Skin of body (tissue), 1 donor: ENCODE measurements at regions not wholly inside any gene's neighbourhood (a gene's known extent, or its start where the extent isn't known, plus 50 kb on each side); places are given as distances from the start of the nearest gene placed in this dataset.
"Not testable (repeated sequence)": the region's sequence is repeated elsewhere in the genome, so short reads cannot be mapped to it uniquely, and the experiment has no call there.

Experiments
- DNase-seq: peaks from one replicate; lab custom pipeline; 2025; lab: John Stamatoyannopoulos, UW

DNA sequence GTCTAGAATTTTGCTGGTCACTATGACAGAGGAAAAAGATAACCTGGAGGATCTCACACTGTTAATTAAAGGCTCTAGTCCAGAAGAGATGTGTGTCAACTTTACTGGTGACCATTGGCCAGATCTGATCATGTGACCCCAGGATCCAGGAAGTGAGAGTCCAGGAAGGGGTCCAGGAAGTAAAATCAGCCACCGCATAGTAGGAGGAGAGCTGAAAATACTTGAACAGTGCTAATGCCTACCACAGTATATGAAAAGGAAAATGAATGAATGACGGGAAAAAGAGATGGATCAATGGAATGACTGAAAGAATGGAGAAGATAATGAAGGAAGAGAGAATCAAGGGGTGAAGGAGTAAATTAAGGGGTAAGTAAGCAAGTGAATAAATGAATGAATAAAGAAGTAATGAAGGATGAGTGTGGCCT is 415.3 kb downstream of the RPS24 start:
- no peak for DNase-seq

DNA sequence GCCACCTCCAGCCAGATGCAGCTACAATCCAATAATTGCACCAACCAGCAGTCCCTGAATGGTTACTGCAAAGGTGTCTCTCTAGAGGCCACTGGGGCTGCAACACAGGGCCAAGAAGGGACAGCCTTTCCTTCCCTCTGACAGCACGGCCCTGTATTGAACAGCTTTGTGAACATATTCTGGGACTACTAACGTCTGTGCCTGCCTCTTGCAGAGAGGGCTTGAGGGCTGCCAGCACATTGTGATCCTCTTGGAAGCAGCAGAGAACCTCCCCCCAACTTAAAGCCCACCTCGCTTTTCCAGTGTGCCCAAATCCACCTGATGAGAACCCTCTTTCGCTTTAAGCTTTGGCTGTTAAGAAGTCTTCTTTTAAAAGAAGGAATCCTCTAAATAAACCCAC is 415.9 kb downstream of the RPS24 start:
- DNase-seq: no peak

DNA sequence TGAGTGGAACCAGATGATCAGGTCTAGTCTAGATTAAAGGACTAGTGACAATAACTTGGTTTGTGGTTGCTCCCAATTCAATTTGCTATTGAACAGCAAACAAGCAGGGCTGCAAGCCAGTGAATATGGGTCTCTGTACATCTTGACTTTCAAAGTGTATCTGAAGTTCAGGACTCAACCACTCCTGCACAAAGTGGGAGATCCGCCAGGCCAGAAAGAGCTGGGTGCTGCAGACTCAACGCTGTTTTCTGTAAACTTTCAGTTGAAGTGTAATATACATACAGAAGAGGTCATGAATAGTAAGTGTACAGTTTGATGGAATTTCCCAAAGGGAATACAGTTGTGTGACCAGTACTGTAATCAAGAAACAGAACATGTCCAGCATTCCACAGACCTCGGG is 416.6 kb downstream of the RPS24 start:
- DNase-seq: no peak

DNA sequence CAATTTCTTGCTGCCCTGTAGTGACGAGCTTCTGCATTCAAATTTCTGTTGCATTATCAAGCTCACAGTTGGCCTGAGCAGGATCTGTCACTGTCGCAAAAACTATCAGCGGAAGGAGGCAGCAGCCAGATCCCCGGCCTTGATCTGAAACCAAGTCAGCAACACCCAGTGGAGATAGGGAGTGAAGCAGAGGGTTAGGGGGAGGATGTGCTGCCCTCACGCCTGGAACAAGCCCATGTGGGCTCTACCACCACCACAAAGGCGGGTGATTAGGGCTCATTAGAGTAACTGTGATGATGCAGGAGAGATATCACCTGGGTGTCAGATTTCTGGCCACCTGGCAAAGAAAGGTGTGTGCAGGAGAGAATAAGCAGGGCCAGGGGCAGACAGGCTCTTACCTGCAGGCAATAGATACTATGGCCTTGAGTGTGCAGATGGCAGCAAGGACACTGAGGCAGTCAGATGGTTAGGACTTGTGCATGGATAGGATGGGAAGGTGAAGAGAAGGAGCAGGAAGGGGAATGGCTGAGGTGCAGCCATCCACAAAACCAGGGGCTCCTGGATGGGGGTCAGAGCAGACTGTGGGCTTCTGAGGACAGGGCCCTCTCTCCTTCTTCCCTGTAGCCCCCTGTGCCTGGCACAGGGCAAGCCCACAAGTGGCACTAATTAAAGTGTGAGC is 417.3 kb downstream of the RPS24 start:
- no peak for DNase-seq

DNA sequence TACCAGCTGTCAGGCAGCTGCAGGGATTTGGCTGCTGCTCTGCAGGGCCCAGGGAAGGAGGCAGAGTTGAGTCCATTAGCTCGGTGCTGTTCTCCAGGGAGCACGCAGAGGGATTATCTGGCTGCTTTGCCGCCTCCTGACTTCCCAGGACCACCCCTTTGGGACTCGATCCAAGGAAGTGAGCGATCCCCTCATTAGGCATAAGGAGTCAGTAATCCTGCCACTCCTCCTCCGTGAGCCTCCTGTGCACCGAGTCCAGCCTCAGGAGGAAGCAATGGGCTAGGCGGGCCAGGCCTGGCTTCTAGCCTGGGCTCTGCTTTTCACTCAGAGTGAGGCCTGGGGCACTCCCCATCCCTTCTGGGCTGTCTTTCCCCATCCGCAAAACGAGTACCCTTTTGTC is 417.9 kb downstream of the RPS24 start:
- DNase-seq: no peak

- no peak for DNase-seq
These were observed 420.5 kb downstream of the RPS24 start for GRCh38 chr10:78454123-78454645.

DNA sequence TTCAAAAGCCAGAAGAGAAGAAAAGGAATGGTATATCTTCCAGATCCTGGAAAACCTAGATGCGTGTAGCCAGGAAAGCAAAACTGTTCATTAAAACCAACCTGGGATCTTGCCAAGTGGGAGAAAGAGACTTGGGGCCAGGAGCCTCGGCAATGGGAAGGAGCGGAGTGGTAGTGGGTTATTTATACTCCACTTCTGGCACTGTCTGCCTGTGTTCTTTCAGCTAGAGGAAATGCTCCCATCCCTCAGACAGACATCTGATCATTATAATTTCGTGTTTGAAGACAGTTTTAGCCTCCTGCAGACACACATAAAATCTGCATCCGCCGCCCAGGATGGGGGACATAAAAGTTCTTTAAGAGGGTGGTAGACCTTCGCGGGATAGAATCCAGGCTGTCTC is 421.6 kb downstream of the RPS24 start:
- no peak for DNase-seq

DNA sequence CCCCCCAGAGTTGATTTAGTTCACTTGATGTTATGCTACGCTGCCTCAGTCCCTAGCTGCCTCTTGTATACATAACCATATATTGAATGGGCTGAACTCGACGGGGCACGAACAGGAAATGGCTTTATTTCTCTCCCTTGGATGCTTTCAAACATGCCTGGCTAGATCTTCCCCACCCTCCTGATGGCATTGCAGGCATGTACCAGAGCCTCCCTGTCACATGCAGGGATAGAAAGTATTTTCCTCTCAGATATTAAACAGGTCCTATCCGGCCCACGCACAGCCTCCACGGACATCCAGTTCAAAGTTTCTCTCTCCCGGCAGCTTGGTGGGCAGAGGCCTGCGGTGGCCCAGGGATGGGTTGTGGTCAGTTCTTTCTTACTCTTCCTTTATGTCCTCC is 422.1 kb downstream of the RPS24 start:
- DNase-seq: no peak

DNA sequence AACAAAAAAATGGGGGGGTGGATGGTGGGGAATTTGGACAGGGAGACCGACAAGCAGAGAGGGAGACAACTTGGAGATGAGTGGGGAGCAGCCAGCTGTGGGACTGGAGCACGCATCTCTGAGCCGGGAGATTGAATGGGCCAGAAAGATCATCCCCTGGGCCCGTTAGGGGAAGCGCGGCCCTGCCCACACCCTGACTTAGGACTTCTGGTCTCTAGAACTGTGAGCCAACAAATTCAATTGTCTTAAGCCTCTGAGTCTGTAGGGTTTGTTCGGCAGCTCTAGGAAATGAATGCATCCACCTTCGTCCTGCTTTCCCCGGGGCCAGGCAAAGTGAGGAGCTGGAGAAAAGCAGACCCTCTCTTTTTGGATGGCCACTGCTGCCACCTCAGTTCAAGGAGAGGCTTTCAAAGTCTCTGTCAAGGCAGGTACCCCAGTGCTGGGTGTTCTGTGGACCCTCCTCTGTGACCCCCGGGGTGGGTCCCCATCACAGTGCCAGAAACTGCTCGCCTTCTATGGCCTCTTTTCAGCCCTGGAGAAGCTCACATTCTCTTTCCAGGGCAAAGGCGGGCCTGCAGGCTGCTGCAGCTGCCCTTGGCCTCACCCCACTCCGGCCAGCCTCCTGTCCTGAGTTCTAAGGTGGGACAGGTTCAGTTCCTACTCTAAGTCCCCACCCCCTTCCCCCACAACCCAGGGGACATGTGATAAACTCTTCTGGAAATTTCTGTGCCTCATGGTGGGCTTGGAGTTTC is 423.2 kb downstream of the RPS24 start:
- no peak for DNase-seq

DNA sequence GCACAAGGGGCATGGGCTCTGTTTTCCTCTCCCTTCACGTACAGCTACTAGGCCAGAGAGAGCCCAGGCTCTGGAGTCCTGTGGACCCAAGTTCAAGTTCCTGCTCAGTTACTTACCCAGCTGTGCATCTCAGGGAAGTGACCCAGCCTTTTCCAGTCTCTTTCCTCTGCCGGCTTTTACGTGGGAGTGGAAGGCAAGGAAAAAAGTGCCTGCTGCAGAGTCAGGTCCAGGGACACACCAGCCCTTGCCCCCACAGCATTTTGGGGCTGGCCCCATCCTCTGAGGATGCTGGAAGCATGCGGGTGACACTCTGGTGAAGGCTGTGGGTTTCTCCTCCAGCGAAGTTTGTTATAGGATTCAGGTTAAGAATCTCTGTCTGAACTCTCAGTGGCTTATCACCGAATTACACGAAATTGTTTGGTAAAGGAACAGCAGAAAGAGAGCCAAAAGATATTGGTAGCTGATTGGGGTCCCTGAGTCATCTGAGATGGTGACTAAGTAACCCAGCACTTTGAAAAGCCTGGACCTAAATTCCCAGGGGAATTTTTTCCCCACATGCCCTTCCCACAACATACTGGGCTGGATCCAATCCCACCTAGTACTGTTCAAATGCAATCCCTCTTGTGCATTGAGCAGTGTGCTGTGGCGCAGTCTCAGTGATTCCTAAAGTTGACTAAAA is 424.3 kb downstream of the RPS24 start:
- no peak for DNase-seq

DNA sequence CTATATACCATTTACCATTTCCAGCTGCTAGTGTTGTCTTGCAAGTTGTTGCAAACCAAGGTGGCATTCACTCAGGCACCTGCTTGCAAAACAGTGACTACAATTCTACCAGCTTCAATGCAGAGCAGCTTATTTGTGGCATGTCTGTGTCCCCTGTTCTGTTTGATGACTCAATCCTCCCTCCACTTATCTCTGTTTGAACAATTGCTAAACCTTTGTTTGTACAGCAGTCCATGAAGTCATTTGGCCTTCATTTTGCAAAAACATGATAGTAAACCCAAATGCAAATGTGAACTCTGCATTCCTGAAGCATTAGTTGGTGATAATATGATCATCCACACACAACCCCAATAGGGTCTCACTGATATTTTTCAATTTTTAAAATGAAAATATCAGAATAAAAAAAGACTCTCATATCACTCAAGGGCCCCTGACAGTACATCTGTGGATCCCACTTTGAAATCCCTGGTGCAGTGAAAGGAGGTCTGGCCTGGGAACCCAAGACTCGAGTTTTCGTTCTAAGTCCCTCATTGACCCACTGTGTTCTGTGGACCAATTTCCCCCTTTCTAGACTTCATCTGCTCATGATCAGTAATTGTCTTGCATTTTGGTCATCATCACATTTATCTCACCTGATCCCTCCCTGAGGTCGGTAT is 425.4 kb downstream of the RPS24 start:
- DNase-seq: no peak

GRCh38 chr10:78459639-78460037 is 426.0 kb downstream of the RPS24 start:
- DNase-seq: no peak

- DNase-seq: no peak
These were observed 426.5 kb downstream of the RPS24 start for GRCh38 chr10:78460204-78460603.

DNA sequence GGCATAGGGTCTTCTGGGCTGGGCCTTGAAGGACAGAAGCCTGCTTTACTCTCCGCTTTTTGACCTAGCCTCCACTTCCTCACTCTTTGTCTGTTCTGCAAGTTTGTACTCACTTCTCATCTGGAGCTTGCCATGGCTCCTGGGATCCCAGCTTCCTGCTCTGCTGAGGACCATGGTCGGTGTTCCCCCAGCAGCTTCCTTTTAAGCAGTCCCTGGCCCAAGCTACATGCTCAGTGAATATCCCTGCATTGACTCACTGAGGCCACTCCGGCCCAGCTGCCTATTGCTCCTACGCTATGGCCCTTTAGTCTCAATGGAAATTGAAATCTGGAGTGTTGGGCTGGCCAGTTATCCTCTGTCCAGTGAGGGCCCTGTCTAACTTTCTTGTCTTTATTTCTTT is 427.7 kb downstream of the RPS24 start:
- no peak for DNase-seq

GRCh38 chr10:78462176-78462575 is 428.5 kb downstream of the RPS24 start:
- no peak for DNase-seq

DNA sequence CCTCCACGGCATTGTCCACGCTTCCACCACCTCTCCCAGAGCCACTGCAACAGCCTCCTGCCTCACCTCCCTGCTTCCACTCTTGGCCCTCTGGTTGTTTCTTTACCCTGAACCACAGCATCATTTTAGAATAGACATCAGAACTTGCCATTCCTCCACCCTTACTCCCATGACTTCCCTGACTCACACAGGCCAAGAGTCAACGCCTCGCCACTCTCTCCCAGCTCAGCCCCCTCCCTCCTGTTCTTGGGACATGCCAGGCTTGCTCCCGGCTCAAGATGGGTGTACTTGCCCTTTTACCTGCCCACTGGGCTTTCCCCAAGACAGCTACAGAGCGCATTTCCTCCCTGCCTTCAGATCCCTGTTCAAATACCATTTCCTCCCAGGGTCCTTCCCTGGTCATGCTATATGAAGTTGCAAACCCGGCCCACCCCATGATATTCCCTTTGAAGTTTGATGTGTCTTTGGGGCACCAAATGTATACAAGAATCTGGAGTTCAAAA is 429.1 kb downstream of the RPS24 start:
- DNase-seq: no peak

GRCh38 chr10:78464118-78464855 is 430.6 kb downstream of the RPS24 start:
- no peak for DNase-seq

DNA sequence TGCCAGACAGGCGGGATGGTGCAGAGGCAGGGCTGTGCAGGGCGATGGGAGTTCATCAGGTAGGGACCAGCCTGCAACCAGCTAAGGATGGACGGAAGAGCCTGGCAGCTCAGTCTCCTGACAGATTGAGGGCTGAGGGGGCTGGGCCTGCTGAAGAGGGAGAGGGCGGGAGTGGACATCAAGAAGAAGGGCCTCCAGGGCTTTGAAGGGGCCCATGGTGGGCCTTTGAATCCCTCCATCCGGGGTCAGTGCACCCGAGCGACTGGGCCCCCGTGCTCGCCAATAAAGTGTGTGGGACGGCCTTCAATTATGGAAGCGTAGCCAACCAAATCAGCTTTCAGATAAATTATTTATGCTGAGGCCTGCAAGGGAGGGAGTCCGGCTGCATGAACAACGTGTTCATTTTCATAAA is 431.2 kb downstream of the RPS24 start:
- no peak for DNase-seq

GRCh38 chr10:78465431-78465830 is 431.8 kb downstream of the RPS24 start:
- no peak for DNase-seq

DNA sequence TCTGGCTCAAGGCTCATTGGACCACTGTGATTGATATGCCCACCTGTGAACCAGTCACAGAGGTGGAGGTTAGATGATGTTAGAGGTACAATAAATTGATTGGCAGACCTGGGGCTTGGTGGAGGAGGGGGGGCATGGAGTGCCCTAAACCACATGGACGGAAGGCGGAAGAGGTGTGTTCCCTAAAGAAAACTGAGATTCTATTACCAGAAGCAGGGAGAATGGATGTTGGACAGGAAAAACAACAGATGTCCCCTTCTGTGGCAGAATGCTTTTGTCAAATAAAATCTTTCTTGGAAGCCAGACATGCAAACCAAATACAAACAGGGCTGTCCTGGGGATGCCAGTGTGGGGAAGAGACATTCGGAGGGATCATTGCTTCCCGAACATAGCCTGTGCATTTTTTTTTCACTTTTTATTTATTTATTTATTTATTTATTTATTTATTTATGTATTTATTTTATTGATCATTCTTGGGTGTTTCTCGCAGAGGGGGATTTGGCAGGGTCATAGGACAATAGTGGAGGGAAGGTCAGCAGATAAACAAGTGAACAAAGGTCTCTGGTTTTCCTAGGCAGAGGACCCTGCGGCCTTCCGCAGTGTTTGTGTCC is 433.9 kb downstream of the RPS24 start:
- no peak for DNase-seq

DNA sequence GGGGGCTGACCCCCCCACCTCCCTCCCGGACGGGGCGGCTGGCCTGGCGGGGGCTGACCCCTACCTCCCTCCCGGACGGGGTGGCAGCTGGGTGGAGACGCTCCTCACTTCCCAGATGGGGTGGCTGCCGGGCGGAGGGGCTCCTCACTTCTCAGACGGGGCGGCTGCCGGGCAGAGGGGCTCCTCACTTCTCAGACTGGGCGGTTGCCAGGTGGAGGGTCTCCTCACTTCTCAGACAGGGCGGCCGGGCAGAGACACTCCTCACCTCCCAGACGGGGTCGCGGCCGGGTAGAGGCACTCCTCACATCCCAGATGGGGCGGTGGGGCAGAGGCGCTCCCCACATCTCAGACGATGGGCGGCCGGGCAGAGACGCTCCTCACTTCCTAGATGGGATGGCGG is 435.1 kb downstream of the RPS24 start:
- DNase-seq: not testable (repeated sequence)
